Right lobe of liver (tissue), 4 donors: ENCODE measurements at regions not wholly inside any gene's neighbourhood (a gene's known extent, or its start where the extent isn't known, plus 50 kb on each side); places are given as distances from the start of the nearest gene placed in this dataset.

Experiments used
- POLR2A ChIP-seq: fragments of 450-650 bp; IDR thresholded peaks from one replicate; pipeline ENCODE4 v1.6.1; 2017; ENCODE audit warnings: antibody characterized with exemption, mild to moderate bottlenecking
- TF ChIP-seq, protein P1 (sequence below), 4 donors: fragments of 200-600 bp in 3 of 4; fragments of 450-650 bp in 1 of 4; IDR thresholded peaks; one replicate each; pipeline versions ENCODE4 v1.5.1 to v1.8.0; 2016 to 2022; ENCODE audit warnings: antibody characterized with exemption in 4 of 4, mild to moderate bottlenecking in 2 of 4
- donor health status: DM: no; HTN: no; CAD: no.
- donor health status: DM: no; HTN: no; CAD: no.
- donor health status: DM: no; HTN: yes; CAD: no.

DNA sequence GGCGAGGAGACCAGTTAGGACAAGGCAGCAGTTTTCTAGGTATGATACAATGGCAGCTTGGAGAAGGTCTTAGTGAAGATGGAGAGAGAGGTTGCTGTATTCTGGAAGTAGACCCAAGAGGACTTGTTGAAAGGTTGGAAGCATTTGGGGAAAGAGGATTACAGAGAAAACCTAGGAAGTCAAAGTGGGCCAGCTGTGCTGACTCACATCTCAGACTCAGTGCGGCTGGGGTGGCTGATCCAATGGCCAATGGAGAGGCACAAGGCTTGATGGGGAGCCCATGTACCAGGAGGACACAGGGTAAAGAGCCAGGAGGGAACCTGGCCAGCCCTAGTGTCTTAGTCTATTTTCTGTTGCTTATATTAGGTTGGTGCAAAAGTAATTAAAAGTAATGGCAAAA lies 194.5 kb upstream of the GALNT17 start:
- TF ChIP-seq, protein P1, sequence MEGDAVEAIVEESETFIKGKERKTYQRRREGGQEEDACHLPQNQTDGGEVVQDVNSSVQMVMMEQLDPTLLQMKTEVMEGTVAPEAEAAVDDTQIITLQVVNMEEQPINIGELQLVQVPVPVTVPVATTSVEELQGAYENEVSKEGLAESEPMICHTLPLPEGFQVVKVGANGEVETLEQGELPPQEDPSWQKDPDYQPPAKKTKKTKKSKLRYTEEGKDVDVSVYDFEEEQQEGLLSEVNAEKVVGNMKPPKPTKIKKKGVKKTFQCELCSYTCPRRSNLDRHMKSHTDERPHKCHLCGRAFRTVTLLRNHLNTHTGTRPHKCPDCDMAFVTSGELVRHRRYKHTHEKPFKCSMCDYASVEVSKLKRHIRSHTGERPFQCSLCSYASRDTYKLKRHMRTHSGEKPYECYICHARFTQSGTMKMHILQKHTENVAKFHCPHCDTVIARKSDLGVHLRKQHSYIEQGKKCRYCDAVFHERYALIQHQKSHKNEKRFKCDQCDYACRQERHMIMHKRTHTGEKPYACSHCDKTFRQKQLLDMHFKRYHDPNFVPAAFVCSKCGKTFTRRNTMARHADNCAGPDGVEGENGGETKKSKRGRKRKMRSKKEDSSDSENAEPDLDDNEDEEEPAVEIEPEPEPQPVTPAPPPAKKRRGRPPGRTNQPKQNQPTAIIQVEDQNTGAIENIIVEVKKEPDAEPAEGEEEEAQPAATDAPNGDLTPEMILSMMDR (IDR thresholded peaks at IDR 0.05) = no peak
- no peak for TF ChIP-seq POLR2A
